ENCODE measurements at regions not wholly inside any gene's neighbourhood (a gene's known extent, or its start where the extent isn't known, plus 50 kb on each side); places are given as distances from the start of the nearest gene placed in this dataset.

- BruUV-seq (replicated peaks), result no TSS peak
- no peaks in the 10 kb centered on the region for H3K4me1 Mint-ChIP-seq (ENCODE audit: low read depth, unreplicated experiment)
- no peaks in the 10 kb centered on the region for H3K36me3 Mint-ChIP-seq (ENCODE audit: insufficient read depth, unreplicated experiment)
- H3K4me3 Mint-ChIP-seq (ENCODE audit: low read depth, unreplicated experiment), result no peak overlapping the region
- H3K27ac Mint-ChIP-seq (ENCODE audit: unreplicated experiment), result no peak overlapping the region
- intact Hi-C loops (cut with micrococcal nuclease; ENCODE audit: unreplicated experiment), result no loop called here
- peaks cover 5% of the 10 kb centered on the region for H3K9me3 Mint-ChIP-seq (ENCODE audit: low read depth, unreplicated experiment)
- CTCF ChIA-PET, result no interaction called here
- TF ChIP-seq, protein P1, sequence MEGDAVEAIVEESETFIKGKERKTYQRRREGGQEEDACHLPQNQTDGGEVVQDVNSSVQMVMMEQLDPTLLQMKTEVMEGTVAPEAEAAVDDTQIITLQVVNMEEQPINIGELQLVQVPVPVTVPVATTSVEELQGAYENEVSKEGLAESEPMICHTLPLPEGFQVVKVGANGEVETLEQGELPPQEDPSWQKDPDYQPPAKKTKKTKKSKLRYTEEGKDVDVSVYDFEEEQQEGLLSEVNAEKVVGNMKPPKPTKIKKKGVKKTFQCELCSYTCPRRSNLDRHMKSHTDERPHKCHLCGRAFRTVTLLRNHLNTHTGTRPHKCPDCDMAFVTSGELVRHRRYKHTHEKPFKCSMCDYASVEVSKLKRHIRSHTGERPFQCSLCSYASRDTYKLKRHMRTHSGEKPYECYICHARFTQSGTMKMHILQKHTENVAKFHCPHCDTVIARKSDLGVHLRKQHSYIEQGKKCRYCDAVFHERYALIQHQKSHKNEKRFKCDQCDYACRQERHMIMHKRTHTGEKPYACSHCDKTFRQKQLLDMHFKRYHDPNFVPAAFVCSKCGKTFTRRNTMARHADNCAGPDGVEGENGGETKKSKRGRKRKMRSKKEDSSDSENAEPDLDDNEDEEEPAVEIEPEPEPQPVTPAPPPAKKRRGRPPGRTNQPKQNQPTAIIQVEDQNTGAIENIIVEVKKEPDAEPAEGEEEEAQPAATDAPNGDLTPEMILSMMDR (IDR thresholded peaks at IDR 0.05; ENCODE audit: unreplicated experiment), result no peak
- H3K27me3 Mint-ChIP-seq (ENCODE audit: unreplicated experiment), result no peaks in the 10 kb centered on the region
- no peak for DNase-seq
Measured at GRCh38 chr9:79809316-79809876, 237.6 kb downstream of the TLE4 start.

DNA sequence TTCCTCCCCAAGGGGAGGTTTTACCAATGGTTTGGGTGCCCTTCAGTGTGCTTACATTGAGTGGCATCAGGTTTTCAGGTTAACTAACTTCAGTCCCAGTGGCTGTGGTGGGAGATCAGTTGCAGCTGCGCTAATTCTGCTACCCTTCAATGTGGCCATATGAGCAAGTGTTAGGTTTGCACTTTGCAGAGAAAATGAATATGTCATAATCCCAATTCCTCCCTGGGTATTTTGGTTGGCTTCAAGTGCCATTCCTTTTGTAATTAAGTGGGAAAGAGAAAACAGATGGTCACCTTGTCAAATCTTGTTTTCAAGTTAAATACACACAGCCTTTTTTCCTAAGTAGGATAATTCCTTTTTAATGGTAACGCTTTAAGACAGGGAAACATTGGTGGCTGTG, 236.2 kb downstream of the TLE4 start:
- H3K4me1 Mint-ChIP-seq (ENCODE audit: low read depth, unreplicated experiment), result no peaks in the 10 kb centered on the region
- CTCF ChIA-PET, result no interaction called here
- H3K9me3 Mint-ChIP-seq (ENCODE audit: low read depth, unreplicated experiment), result peaks cover 3% of the 10 kb centered on the region
- no peaks in the 10 kb centered on the region for H3K36me3 Mint-ChIP-seq (ENCODE audit: insufficient read depth, unreplicated experiment)
- TF ChIP-seq, protein P1 (IDR thresholded peaks at IDR 0.05; ENCODE audit: unreplicated experiment), result no peak
- H3K4me3 Mint-ChIP-seq (ENCODE audit: low read depth, unreplicated experiment), result no peak overlapping the region
- intact Hi-C loops (cut with micrococcal nuclease; ENCODE audit: unreplicated experiment), result no loop called here
- no TSS peak for BruUV-seq (replicated peaks)
- no peaks in the 10 kb centered on the region for H3K27me3 Mint-ChIP-seq (ENCODE audit: unreplicated experiment)
- H3K27ac Mint-ChIP-seq (ENCODE audit: unreplicated experiment), result no peak overlapping the region
- DNase-seq, result no peak

DNA sequence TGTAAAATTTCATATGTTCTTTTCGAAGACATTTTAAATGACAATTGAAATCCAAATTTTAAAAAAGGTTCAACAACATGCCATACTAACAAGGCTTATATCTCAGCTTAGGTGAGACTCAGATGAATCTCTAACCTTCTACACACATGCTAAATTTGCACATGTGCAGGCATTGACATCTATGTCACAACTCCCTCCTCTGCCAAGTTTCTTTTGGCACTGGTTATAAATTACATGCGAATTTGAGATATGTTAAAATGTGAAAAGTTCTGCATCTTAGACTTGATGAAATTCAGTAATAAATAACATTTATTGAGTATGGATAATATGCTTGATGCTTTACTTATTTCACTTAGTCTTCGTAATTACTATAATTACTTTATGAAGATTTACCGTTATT, 234.3 kb downstream of the TLE4 start:
- DNase-seq, result no peak
- Mint-ChIP-seq H3K4me3 (ENCODE audit: low read depth, unreplicated experiment) (no peak overlapping the region), H3K36me3 (ENCODE audit: insufficient read depth, unreplicated experiment) (no peaks in the 10 kb centered on the region), H3K27me3 (ENCODE audit: unreplicated experiment) (no peaks in the 10 kb centered on the region), H3K27ac (ENCODE audit: unreplicated experiment) (no peak overlapping the region), H3K4me1 (ENCODE audit: low read depth, unreplicated experiment) (no peaks in the 10 kb centered on the region), H3K9me3 (ENCODE audit: low read depth, unreplicated experiment) (peaks cover 2% of the 10 kb centered on the region)
- CTCF ChIA-PET, result no interaction called here
- no TSS peak for BruUV-seq (replicated peaks)
- TF ChIP-seq, protein P1 (IDR thresholded peaks at IDR 0.05; ENCODE audit: unreplicated experiment), result no peak
- intact Hi-C loops (cut with micrococcal nuclease; ENCODE audit: unreplicated experiment), result no loop called here

DNA sequence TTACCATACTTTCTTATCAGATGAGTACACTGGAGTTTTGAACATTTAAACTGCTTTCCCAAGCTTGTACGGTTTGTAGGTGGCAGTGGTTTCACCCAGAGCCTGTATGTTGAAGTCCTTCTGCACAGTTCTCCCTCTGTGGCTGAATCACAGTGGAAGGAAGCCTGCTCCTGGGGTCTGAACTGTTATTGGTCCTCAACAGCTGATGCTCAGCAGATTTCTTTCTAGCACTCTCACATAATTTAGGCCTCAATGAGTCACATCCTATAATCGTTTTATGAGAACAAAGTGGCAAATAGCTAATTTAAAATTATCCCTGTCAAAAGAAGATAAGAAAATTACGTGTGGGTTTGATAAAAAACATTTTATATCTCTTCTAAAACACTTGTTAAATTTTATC, 229.7 kb downstream of the TLE4 start:
- Mint-ChIP-seq H3K27ac (ENCODE audit: unreplicated experiment) (no peak overlapping the region), H3K4me3 (ENCODE audit: low read depth, unreplicated experiment) (no peak overlapping the region), H3K27me3 (ENCODE audit: unreplicated experiment) (no peaks in the 10 kb centered on the region), H3K36me3 (ENCODE audit: insufficient read depth, unreplicated experiment) (no peaks in the 10 kb centered on the region), H3K9me3 (ENCODE audit: low read depth, unreplicated experiment) (no peaks in the 10 kb centered on the region), H3K4me1 (ENCODE audit: low read depth, unreplicated experiment) (no peaks in the 10 kb centered on the region)
- intact Hi-C loops (cut with micrococcal nuclease; ENCODE audit: unreplicated experiment), result no loop called here
- no peak for DNase-seq
- no TSS peak for BruUV-seq (replicated peaks)
- TF ChIP-seq, protein P1 (IDR thresholded peaks at IDR 0.05; ENCODE audit: unreplicated experiment), result no peak
- CTCF ChIA-PET, result interaction anchor here (0.6 kb wide), 1 partner anchor 1068 kb away, joined by 6 read pairs; no protein-coding TSS in a partner anchor
